Neural progenitor cell (in vitro differentiated cells): ENCODE measurements at regions not wholly inside any gene's neighbourhood (a gene's known extent, or its start where the extent isn't known, plus 50 kb on each side); places are given as distances from the start of the nearest gene placed in this dataset.
"Not testable (repeated sequence)": the region's sequence is repeated elsewhere in the genome, so short reads cannot be mapped to it uniquely, and the experiment has no call there.

Experiments
- DNase-seq: peaks from one replicate; pipeline ENCODE4 v3.0.0-alpha.2; 2016; ENCODE audit warnings: low spot score
- H2AFZ ChIP-seq: fragments of 200-600 bp; sonication (generic); replicated peaks from 2 replicates; pipeline ENCODE4 v1.6.1; 2016; ENCODE audit warnings: antibody characterized with exemption
- H3F3A ChIP-seq: fragments of 200-600 bp; sonication (generic); 2 replicates; pipeline ENCODE4 v1.6.1; 2016; ENCODE audit warnings: antibody characterized with exemption, low read depth
- H3K27ac ChIP-seq: fragments of 200-600 bp; sonication (generic); 2 replicates; pipeline ENCODE4 v1.5.1; 2016; ENCODE audit warnings: mild to moderate bottlenecking
- H3K27me3 ChIP-seq: fragments of 200-600 bp; sonication (generic); 2 replicates; pipeline ENCODE4 v1.6.1; 2016; ENCODE audit warnings: mild to moderate bottlenecking, moderate library complexity
- H3K36me3 ChIP-seq: fragments of 200-600 bp; sonication (generic); 2 replicates; pipeline ENCODE4 v1.5.1; 2016
- H3K4me1 ChIP-seq: fragments of 200-600 bp; sonication (generic); 2 replicates; pipeline ENCODE4 v1.6.1; 2016; ENCODE audit warnings: mixed run types
- H3K4me2 ChIP-seq: fragments of 200-600 bp; sonication (generic); 2 replicates; pipeline ENCODE4 v1.6.1; 2016
- H3K4me3 ChIP-seq: fragments of 200-600 bp; sonication (generic); 2 replicates; pipeline ENCODE4 v1.5.1; 2016
- H3K79me2 ChIP-seq: fragments of 200-600 bp; sonication (generic); 2 replicates; pipeline ENCODE4 v1.6.1; 2016; ENCODE audit warnings: low read depth
- H3K9ac ChIP-seq: fragments of 200-600 bp; sonication (generic); 2 replicates; pipeline ENCODE4 v1.6.1; 2016
- H3K9me3 ChIP-seq: fragments of 200-600 bp; sonication (generic); 2 replicates; pipeline ENCODE4 v1.5.1; 2016; ENCODE audit warnings: low read depth
- H4K20me1 ChIP-seq: fragments of 200-600 bp; sonication (generic); 2 replicates; pipeline ENCODE4 v1.6.1; 2016; ENCODE audit warnings: low read depth
- H3K27ac Mint-ChIP-seq: 3 replicates; pipeline ENCODE4 v1.8.0; 2021; ENCODE audit warnings: mixed read lengths
- H3K27me3 Mint-ChIP-seq: 2 replicates; pipeline ENCODE4 v1.8.0; 2022; ENCODE audit warnings: low read depth, mild to moderate bottlenecking, inconsistent platforms, moderate library complexity, mixed read lengths; ENCODE audit not compliant: insufficient read depth
- H3K36me3 Mint-ChIP-seq: 3 replicates; pipeline ENCODE4 v1.8.0; 2021; ENCODE audit warnings: mixed read lengths
- H3K4me1 Mint-ChIP-seq: 3 replicates; pipeline ENCODE4 v1.8.0; 2021; ENCODE audit warnings: mixed read lengths
- H3K4me3 Mint-ChIP-seq: 3 replicates; pipeline ENCODE4 v1.8.0; 2021; ENCODE audit warnings: mild to moderate bottlenecking, moderate library complexity, mixed read lengths
- H3K9me3 Mint-ChIP-seq: 3 replicates; pipeline ENCODE4 v1.8.0; 2020; ENCODE audit warnings: mixed read lengths
- CTCF ChIP-seq: fragments of 200-600 bp; sonication (generic); IDR thresholded peaks from 2 replicates; pipeline ENCODE4 v1.5.1; 2017; ENCODE audit warnings: antibody characterized with exemption, mild to moderate bottlenecking
- EZH2 ChIP-seq: fragments of 200-600 bp; sonication (generic); IDR thresholded peaks from 2 replicates; pipeline ENCODE4 v1.6.1; 2017; ENCODE audit warnings: antibody characterized with exemption, mild to moderate bottlenecking, moderate library complexity
- EZH2phosphoT487 ChIP-seq: fragments of 200-600 bp; sonication (generic); IDR thresholded peaks from 2 replicates; pipeline ENCODE4 v1.6.1; 2017; ENCODE audit warnings: antibody characterized with exemption

- DNase-seq, result no peak
- peaks cover 20% of the 10 kb centered on the region for H3K9me3 Mint-ChIP-seq
- Histone ChIP-seq H3K9me3 (no peaks in the 10 kb centered on the region), H3K27me3 (no peaks in the 10 kb centered on the region), H3K79me2 (no peaks in the 10 kb centered on the region), H4K20me1 (no peaks in the 10 kb centered on the region), H3K9ac (no peak overlapping the region), H3K27ac (no peak overlapping the region), H3K4me2 (no peak overlapping the region), H2AFZ (no peak overlapping the region), H3K36me3 (no peaks in the 10 kb centered on the region), H3F3A (no peaks in the 10 kb centered on the region), H3K4me1 (no peaks in the 10 kb centered on the region), H3K4me3 (no peak overlapping the region)
- no peak overlapping the region for H3K27ac Mint-ChIP-seq
- TF ChIP-seq EZH2, result no peak
- TF ChIP-seq EZH2phosphoT487, result no peak
- no peak for TF ChIP-seq CTCF
- H3K4me1 Mint-ChIP-seq, result no peaks in the 10 kb centered on the region
- H3K36me3 Mint-ChIP-seq, result no peaks in the 10 kb centered on the region
- H3K27me3 Mint-ChIP-seq, result peaks cover 2% of the 10 kb centered on the region
- no peak overlapping the region for H3K4me3 Mint-ChIP-seq
Observed at GRCh38 chr18:61628085-61628484, 264.7 kb downstream of the RNF152 start.

- H3K4me1 Mint-ChIP-seq, H3K36me3 Mint-ChIP-seq, H3K27ac ChIP-seq, H3F3A ChIP-seq, H3K9me3 ChIP-seq, H3K79me2 ChIP-seq, H4K20me1 ChIP-seq, H3K4me3 Mint-ChIP-seq, H3K4me3 ChIP-seq, H2AFZ ChIP-seq, H3K27me3 ChIP-seq, H3K27me3 Mint-ChIP-seq, H3K36me3 ChIP-seq, H3K27ac Mint-ChIP-seq, H3K4me2 ChIP-seq, DNase-seq, H3K9ac ChIP-seq, H3K4me1 ChIP-seq: not testable (repeated sequence)
- H3K9me3 Mint-ChIP-seq, result peaks cover 24% of the 10 kb centered on the region
Observed at GRCh38 chr18:61624631-61625030, 268.2 kb downstream of the RNF152 start.

- H3F3A ChIP-seq, result no peaks in the 10 kb centered on the region
- Mint-ChIP-seq H3K36me3 (no peaks in the 10 kb centered on the region), H3K27ac (no peak overlapping the region), H3K27me3 (peaks cover 6% of the 10 kb centered on the region), H3K9me3 (peaks cover 20% of the 10 kb centered on the region), H3K4me1 (peaks cover 7% of the 10 kb centered on the region), H3K4me3 (no peak overlapping the region)
- TF ChIP-seq EZH2 (no peak), EZH2phosphoT487 (no peak), CTCF (no peak)
- H3K4me2 ChIP-seq, result no peak overlapping the region
- H3K36me3 ChIP-seq, result no peaks in the 10 kb centered on the region
- no peaks in the 10 kb centered on the region for H4K20me1 ChIP-seq
- no peak for DNase-seq
- H3K9me3 ChIP-seq, result no peaks in the 10 kb centered on the region
- no peaks in the 10 kb centered on the region for H3K79me2 ChIP-seq
- H2AFZ ChIP-seq, result no peak overlapping the region
- no peak overlapping the region for H3K27ac ChIP-seq
- H3K9ac ChIP-seq, result no peak overlapping the region
- H3K4me1 ChIP-seq, result no peaks in the 10 kb centered on the region
- H3K4me3 ChIP-seq, result no peak overlapping the region
- H3K27me3 ChIP-seq, result no peaks in the 10 kb centered on the region
Observed at GRCh38 chr18:61619783-61620182, 273.0 kb downstream of the RNF152 start.

- H3K4me1 Mint-ChIP-seq, result peaks cover 7% of the 10 kb centered on the region
- H3K36me3 Mint-ChIP-seq, result no peaks in the 10 kb centered on the region
- TF ChIP-seq EZH2phosphoT487, result no peak
- TF ChIP-seq CTCF, result no peak
- no peak for TF ChIP-seq EZH2
- no peaks in the 10 kb centered on the region for H3K4me1 ChIP-seq
- H3K9me3 ChIP-seq, result no peaks in the 10 kb centered on the region
- H3K4me2 ChIP-seq, result no peak overlapping the region
- H3K27ac Mint-ChIP-seq, result no peak overlapping the region
- no peak for DNase-seq
- no peak overlapping the region for H3K4me3 Mint-ChIP-seq
- H3K27ac ChIP-seq, result no peak overlapping the region
- no peaks in the 10 kb centered on the region for H3K36me3 ChIP-seq
- H3K27me3 ChIP-seq, result no peaks in the 10 kb centered on the region
- H3K9ac ChIP-seq, result no peak overlapping the region
- peaks cover 6% of the 10 kb centered on the region for H3K27me3 Mint-ChIP-seq
- no peaks in the 10 kb centered on the region for H3K79me2 ChIP-seq
- no peaks in the 10 kb centered on the region for H3F3A ChIP-seq
- no peak overlapping the region for H3K4me3 ChIP-seq
- H4K20me1 ChIP-seq, result no peaks in the 10 kb centered on the region
- H2AFZ ChIP-seq, result no peak overlapping the region
- H3K9me3 Mint-ChIP-seq, result peaks cover 14% of the 10 kb centered on the region
Observed at GRCh38 chr18:61618816-61619215, 274.0 kb downstream of the RNF152 start.
